ENCODE measurements at regions not wholly inside any gene's neighbourhood (a gene's known extent, or its start where the extent isn't known, plus 50 kb on each side); places are given as distances from the start of the nearest gene placed in this dataset.

GRCh38 chr6:141607956-141608355 lies 524.8 kb upstream of the GJE1 start:
- no peak overlapping the region for H3K4me3 ChIP-seq
- H3K36me3 ChIP-seq = no peaks in the 10 kb centered on the region
- H3K9me3 ChIP-seq (ENCODE audit: low read depth) = no peaks in the 10 kb centered on the region
- Mint-ChIP-seq H3K9me3 (peaks cover 6% of the 10 kb centered on the region), H3K4me1 (no peaks in the 10 kb centered on the region), H3K36me3 (no peaks in the 10 kb centered on the region), H3K27me3 (ENCODE audit: insufficient read depth, low read depth) (peaks cover 4% of the 10 kb centered on the region), H3K4me3 (no peak overlapping the region), H3K27ac (no peak overlapping the region)
- no peak overlapping the region for H3K27ac ChIP-seq
- no peaks in the 10 kb centered on the region for H3K79me2 ChIP-seq (ENCODE audit: low read depth)
- TF ChIP-seq CTCF (IDR thresholded peaks at IDR 0.05) = no peak
- TF ChIP-seq EZH2phosphoT487 (IDR thresholded peaks at IDR 0.05) = no peak
- TF ChIP-seq EZH2 (IDR thresholded peaks at IDR 0.05) = no peak
- H3F3A ChIP-seq (ENCODE audit: low read depth) = no peaks in the 10 kb centered on the region
- H3K4me2 ChIP-seq = no peak overlapping the region
- DNase-seq (ENCODE audit: low spot score) = no peak
- no peaks in the 10 kb centered on the region for H3K4me1 ChIP-seq
- H3K9ac ChIP-seq = no peak overlapping the region
- H4K20me1 ChIP-seq (ENCODE audit: low read depth) = no peaks in the 10 kb centered on the region
- no peak overlapping the region for H2AFZ ChIP-seq (replicated peaks)
- H3K27me3 ChIP-seq = no peaks in the 10 kb centered on the region

- no peaks in the 10 kb centered on the region for H4K20me1 ChIP-seq (ENCODE audit: low read depth)
- no peak overlapping the region for H3K4me3 ChIP-seq
- peaks cover 4% of the 10 kb centered on the region for H3K36me3 ChIP-seq
- H3K4me2 ChIP-seq = no peak overlapping the region
- DNase-seq (ENCODE audit: low spot score) = no peak
- no peaks in the 10 kb centered on the region for H3K9me3 Mint-ChIP-seq
- no peak overlapping the region for H2AFZ ChIP-seq (replicated peaks)
- H3K27ac ChIP-seq = no peak overlapping the region
- no peaks in the 10 kb centered on the region for H3K79me2 ChIP-seq (ENCODE audit: low read depth)
- H3K27me3 Mint-ChIP-seq (ENCODE audit: insufficient read depth, low read depth) = no peaks in the 10 kb centered on the region
- no peaks in the 10 kb centered on the region for H3F3A ChIP-seq (ENCODE audit: low read depth)
- TF ChIP-seq EZH2phosphoT487 (IDR thresholded peaks at IDR 0.05) (no peak), CTCF (IDR thresholded peaks at IDR 0.05) (no peak)
- no peaks in the 10 kb centered on the region for H3K9me3 ChIP-seq (ENCODE audit: low read depth)
- no peak overlapping the region for H3K4me3 Mint-ChIP-seq
- H3K36me3 Mint-ChIP-seq = no peaks in the 10 kb centered on the region
- H3K4me1 ChIP-seq = no peaks in the 10 kb centered on the region
- no peak overlapping the region for H3K9ac ChIP-seq
- H3K27ac Mint-ChIP-seq = no peak overlapping the region
- H3K27me3 ChIP-seq = no peaks in the 10 kb centered on the region
- no peaks in the 10 kb centered on the region for H3K4me1 Mint-ChIP-seq
Observed at GRCh38 chr6:141598487-141598886, 534.2 kb upstream of the GJE1 start.

GRCh38 chr6:141594874-141595273 lies 537.9 kb upstream of the GJE1 start:
- no peaks in the 10 kb centered on the region for H3K36me3 Mint-ChIP-seq
- H3K9me3 Mint-ChIP-seq = no peaks in the 10 kb centered on the region
- no peaks in the 10 kb centered on the region for H3K27me3 Mint-ChIP-seq (ENCODE audit: insufficient read depth, low read depth)
- Histone ChIP-seq H3K4me1 (no peaks in the 10 kb centered on the region), H4K20me1 (ENCODE audit: low read depth) (no peaks in the 10 kb centered on the region), H3K36me3 (peaks cover 4% of the 10 kb centered on the region), H3F3A (ENCODE audit: low read depth) (no peaks in the 10 kb centered on the region), H3K27me3 (no peaks in the 10 kb centered on the region), H3K4me3 (no peak overlapping the region), H3K27ac (no peak overlapping the region), H3K4me2 (no peak overlapping the region), H3K9me3 (ENCODE audit: low read depth) (no peaks in the 10 kb centered on the region), H3K9ac (no peak overlapping the region), H3K79me2 (ENCODE audit: low read depth) (no peaks in the 10 kb centered on the region), H2AFZ (replicated peaks) (no peak overlapping the region)
- H3K27ac Mint-ChIP-seq = no peak overlapping the region
- no peak overlapping the region for H3K4me3 Mint-ChIP-seq
- TF ChIP-seq CTCF (IDR thresholded peaks at IDR 0.05) = no peak
- TF ChIP-seq EZH2phosphoT487 (IDR thresholded peaks at IDR 0.05) = no peak
- TF ChIP-seq EZH2 (IDR thresholded peaks at IDR 0.05) = no peak
- H3K4me1 Mint-ChIP-seq = no peaks in the 10 kb centered on the region
- DNase-seq (ENCODE audit: low spot score) = no peak

- H3K4me3 Mint-ChIP-seq = no peak overlapping the region
- no peak for TF ChIP-seq EZH2 (IDR thresholded peaks at IDR 0.05)
- no peak for TF ChIP-seq CTCF (IDR thresholded peaks at IDR 0.05)
- no peak for TF ChIP-seq EZH2phosphoT487 (IDR thresholded peaks at IDR 0.05)
- Histone ChIP-seq H3K27ac (no peak overlapping the region), H2AFZ (replicated peaks) (no peak overlapping the region), H3K79me2 (ENCODE audit: low read depth) (no peaks in the 10 kb centered on the region), H3K9ac (no peak overlapping the region), H3F3A (ENCODE audit: low read depth) (no peaks in the 10 kb centered on the region), H3K4me1 (no peaks in the 10 kb centered on the region), H3K27me3 (no peaks in the 10 kb centered on the region), H4K20me1 (ENCODE audit: low read depth) (no peaks in the 10 kb centered on the region), H3K9me3 (ENCODE audit: low read depth) (no peaks in the 10 kb centered on the region), H3K36me3 (peaks cover 4% of the 10 kb centered on the region), H3K4me3 (no peak overlapping the region), H3K4me2 (no peak overlapping the region)
- DNase-seq (ENCODE audit: low spot score) = no peak
- H3K27ac Mint-ChIP-seq = no peak overlapping the region
- no peaks in the 10 kb centered on the region for H3K36me3 Mint-ChIP-seq
- H3K9me3 Mint-ChIP-seq = no peaks in the 10 kb centered on the region
- H3K4me1 Mint-ChIP-seq = no peaks in the 10 kb centered on the region
- H3K27me3 Mint-ChIP-seq (ENCODE audit: insufficient read depth, low read depth) = no peaks in the 10 kb centered on the region
Observed at GRCh38 chr6:141593311-141593710, 539.4 kb upstream of the GJE1 start.
